NB4 (cell line): ENCODE measurements at regions not wholly inside any gene's neighbourhood (a gene's known extent, or its start where the extent isn't known, plus 50 kb on each side); places are given as distances from the start of the nearest gene placed in this dataset.

Experiments used
- DNase-seq: peaks from one replicate; pipeline ENCODE4 v3.0.0; 2010; ENCODE audit warnings: low read depth
- H3K4me3 ChIP-seq: one replicate; pipeline ENCODE4 v1.5.1; 2011; ENCODE audit warnings: mild to moderate bottlenecking, low read depth, low read length, moderate library complexity
- CTCF ChIP-seq: IDR thresholded peaks from one replicate; pipeline ENCODE4 v1.5.1; 2012; ENCODE audit warnings: low read depth, low read length
- MYC ChIP-seq: IDR thresholded peaks from 2 replicates; pipeline ENCODE4 v1.6.1; 2011; ENCODE audit warnings: low read depth, low read length
- POLR2A ChIP-seq: IDR thresholded peaks from 2 replicates; pipeline ENCODE4 v1.6.1; 2011; ENCODE audit warnings: mild to moderate bottlenecking; ENCODE audit not compliant: insufficient read length; ENCODE audit errors: extremely low read depth
- TF ChIP-seq, protein P1 (sequence below): IDR thresholded peaks from 2 replicates; pipeline ENCODE4 v1.6.1; 2011; ENCODE audit warnings: low read depth, low read length

- TF ChIP-seq MYC (peak; percentile 5; the same call in 1 of the 2 replicates), CTCF (no peak), POLR2A (no peak)
- TF ChIP-seq, protein P1, sequence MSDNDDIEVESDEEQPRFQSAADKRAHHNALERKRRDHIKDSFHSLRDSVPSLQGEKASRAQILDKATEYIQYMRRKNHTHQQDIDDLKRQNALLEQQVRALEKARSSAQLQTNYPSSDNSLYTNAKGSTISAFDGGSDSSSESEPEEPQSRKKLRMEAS, result peak; percentile 51; the same call in 1 of the 2 replicates
- no peak overlapping the region for H3K4me3 ChIP-seq
- peak; percentile 76 for DNase-seq
Measured at GRCh38 chr12:11500188-11500860, 105.0 kb upstream of the PRB2 start.

DNA sequence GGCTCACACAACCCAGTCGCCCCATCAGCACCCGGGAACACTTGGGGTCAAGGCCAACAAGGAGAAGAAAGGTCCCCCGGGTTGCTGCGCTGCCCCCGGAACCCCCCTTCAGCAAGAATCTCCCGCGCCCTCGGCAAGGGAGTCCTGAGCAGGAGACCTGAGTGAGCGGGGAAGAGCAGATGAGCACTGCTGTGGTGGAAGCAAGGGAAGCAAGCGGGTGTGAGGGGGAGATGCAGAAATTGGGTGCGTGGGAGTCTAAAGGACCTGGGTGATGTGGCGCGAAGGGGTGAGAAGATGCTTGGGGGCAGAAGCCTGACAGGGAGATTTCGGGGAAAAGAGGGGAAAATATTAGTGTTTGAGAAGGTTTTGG, 105.5 kb upstream of the PRB2 start:
- no peak overlapping the region for H3K4me3 ChIP-seq
- DNase-seq, result no peak
- TF ChIP-seq MYC (no peak), POLR2A (no peak), CTCF (no peak)
- TF ChIP-seq, protein P1, result no peak

GRCh38 chr12:11508699-11509098, 113.3 kb upstream of the PRB2 start:
- no peak overlapping the region for H3K4me3 ChIP-seq
- no peak for TF ChIP-seq MYC
- TF ChIP-seq, protein P1, result no peak
- no peak for TF ChIP-seq CTCF
- no peak for TF ChIP-seq POLR2A
- DNase-seq, result no peak

DNA sequence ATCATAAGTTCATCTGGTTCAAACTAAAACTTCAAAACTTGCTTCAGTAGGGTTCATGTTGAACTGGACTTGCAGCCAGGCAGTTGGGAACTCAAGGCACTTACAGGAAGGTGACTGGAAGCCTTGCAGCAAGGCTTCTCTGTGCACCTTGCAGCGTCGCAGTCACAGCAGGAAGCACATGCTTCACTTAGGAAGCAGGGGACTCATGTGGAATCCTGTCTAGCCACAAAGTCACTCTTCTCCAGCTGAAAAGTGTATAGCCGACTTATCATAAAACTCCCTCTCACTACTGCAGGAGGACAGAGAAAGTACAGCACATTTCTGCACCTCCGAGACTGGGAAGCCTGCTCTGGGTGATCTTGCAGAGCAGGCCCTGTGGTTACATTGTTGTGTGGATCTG, 114.0 kb upstream of the PRB2 start:
- H3K4me3 ChIP-seq, result no peak overlapping the region
- TF ChIP-seq POLR2A (no peak), MYC (no peak), CTCF (no peak)
- TF ChIP-seq, protein P1, result no peak
- no peak for DNase-seq

DNA sequence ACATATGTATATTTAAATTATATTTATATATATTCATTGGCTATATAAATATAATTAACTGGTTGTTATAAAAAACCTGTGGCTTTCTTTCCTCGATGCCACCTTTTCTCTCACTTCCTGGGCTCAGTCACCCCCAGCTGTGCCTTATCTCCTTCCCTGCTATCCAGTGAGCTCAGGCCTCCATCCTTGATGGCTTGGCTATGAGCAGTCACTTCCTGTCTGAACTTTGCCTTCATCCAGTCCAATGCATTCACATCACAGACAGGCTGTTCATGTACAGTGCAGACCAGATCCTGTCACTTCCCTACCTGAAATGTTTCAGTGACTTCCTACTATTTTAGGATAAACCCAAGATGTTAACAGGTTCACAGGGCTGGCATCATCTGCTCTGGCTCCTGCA, 115.3 kb upstream of the PRB2 start:
- H3K4me3 ChIP-seq, result no peak overlapping the region
- no peak for DNase-seq
- TF ChIP-seq POLR2A (no peak), CTCF (no peak), MYC (no peak)
- TF ChIP-seq, protein P1, result no peak

GRCh38 chr12:11513288-11513687, 117.9 kb upstream of the PRB2 start:
- TF ChIP-seq POLR2A (no peak), MYC (no peak), CTCF (peak; percentile 12)

More at GRCh38 chr12:11513288-11513687, 117.9 kb upstream of the PRB2 start:
- peak; percentile 33 for DNase-seq
- H3K4me3 ChIP-seq, result no peak overlapping the region
